ENCODE measurements at regions not wholly inside any gene's neighbourhood (a gene's known extent, or its start where the extent isn't known, plus 50 kb on each side); places are given as distances from the start of the nearest gene placed in this dataset.

DNA sequence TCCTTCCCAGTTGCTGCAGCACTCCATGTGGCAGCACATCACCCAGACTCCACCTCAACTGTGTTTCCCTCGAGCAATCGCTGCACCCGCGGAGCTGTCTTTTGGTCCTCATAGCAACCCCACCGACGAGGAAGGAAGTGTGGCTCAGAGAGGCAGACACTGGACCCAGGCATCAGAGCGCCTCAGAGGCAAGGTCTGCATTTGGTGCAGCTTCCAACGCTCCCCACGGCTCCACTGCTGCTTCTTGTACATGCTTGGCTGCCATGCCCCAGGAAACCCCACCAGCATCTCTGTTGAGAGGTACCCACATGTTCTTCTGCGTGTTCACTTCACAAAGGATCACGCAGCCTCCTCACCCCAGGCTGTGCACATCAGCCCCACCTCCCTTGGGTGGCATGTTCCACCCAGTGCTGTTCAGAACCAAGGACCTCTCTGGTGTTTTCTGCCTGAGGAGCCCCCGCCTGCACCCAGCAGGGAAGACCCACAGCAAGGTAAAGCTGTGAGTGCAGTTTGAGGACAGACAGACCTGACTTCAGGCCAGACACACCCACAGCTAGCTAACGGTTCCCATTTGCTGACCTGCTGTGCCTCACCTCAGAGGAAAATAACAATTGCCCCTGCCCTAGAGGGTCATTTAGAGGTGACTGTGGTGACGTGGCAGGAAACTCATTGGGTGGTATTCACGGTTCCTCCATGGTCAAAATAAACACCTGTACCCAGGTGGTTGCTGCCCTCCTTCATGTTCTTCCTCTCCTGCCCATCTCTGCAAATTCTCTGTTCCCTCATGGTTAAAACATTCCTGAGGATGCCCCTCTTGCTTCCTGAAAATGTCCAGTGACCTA lies 326.3 kb upstream of the MYT1L start:
- no peak for DNase-seq (ENCODE audit: low read depth)
- in situ Hi-C loops (cut with HindIII; ENCODE audit: low sequenced_read_pairs) = no loop called here
- H3K4me3 ChIP-seq (ENCODE audit: low read depth, low read length) = no peak overlapping the region
- TF ChIP-seq CTCF (IDR thresholded peaks at IDR 0.05; ENCODE audit: low read depth, low read length, missing control alignments) = no peak

DNA sequence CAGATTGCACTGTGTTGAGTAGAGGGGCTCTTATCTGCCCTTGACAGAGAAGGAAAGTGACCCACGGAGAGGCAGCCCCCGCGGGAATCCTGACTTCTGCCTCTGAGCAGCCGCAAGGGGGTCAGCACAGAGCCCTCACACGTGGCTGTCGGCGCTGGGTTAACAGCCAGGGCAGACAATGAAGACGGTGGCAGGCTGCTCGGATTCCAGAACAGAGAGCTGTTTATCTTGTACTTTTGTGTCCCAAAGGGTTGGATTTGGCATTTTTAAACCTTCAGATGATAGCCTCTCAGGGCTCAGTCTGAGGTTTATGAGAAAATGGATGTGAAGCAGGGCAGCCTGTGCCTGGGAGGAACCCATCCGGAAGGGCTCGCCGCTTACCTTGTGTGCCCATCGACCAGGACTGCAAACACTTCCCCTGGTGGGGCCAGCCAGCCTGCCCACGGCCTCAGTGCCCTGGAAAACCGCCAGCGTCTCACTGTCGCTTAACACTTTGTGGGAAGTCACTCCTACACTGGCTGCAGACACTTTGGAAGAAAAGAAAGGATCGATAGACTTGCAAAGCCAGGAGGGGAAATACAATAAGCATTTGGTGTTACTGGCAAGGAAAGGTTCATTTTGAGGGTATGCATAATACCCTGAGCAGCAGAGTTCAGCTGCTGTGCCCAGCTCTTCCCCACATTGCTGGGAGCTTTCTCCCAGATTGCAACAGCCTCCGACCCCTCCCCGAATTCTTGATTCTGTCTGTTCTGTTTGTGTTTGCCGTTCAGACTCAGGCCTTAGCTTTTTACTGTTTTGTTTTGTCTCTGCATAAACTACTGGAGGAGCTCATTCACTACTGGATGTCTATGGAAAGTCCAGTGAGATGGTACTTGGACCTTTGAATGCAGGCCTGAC lies 325.3 kb upstream of the MYT1L start:
- H3K4me3 ChIP-seq (ENCODE audit: low read depth, low read length) = no peak overlapping the region
- no peak for TF ChIP-seq CTCF (IDR thresholded peaks at IDR 0.05; ENCODE audit: low read depth, low read length, missing control alignments)
- in situ Hi-C loops (cut with HindIII; ENCODE audit: low sequenced_read_pairs) = no loop called here
- no peak for DNase-seq (ENCODE audit: low read depth)

- in situ Hi-C loops (cut with HindIII; ENCODE audit: low sequenced_read_pairs) = no loop called here
- H3K4me3 ChIP-seq (ENCODE audit: low read depth, low read length) = no peak overlapping the region
- TF ChIP-seq CTCF (IDR thresholded peaks at IDR 0.05; ENCODE audit: low read depth, low read length, missing control alignments) = no peak
- no peak for DNase-seq (ENCODE audit: low read depth)
Observed at GRCh38 chr2:2655453-2656114, 324.5 kb upstream of the MYT1L start.

- H3K4me3 ChIP-seq (ENCODE audit: low read depth, low read length) = no peak overlapping the region
- in situ Hi-C loops (cut with HindIII; ENCODE audit: low sequenced_read_pairs) = no loop called here
- no peak for DNase-seq (ENCODE audit: low read depth)
- TF ChIP-seq CTCF (IDR thresholded peaks at IDR 0.05; ENCODE audit: low read depth, low read length, missing control alignments) = no peak
Observed at GRCh38 chr2:2653231-2653630, 322.2 kb upstream of the MYT1L start.

GRCh38 chr2:2650608-2651375 lies 319.7 kb upstream of the MYT1L start:
- no peak for TF ChIP-seq CTCF (IDR thresholded peaks at IDR 0.05; ENCODE audit: low read depth, low read length, missing control alignments)
- H3K4me3 ChIP-seq (ENCODE audit: low read depth, low read length) = no peak overlapping the region
- no peak for DNase-seq (ENCODE audit: low read depth)
- in situ Hi-C loops (cut with HindIII; ENCODE audit: low sequenced_read_pairs) = no loop called here

All from astrocyte of the cerebellum (primary cell).